ENCODE measurements at regions not wholly inside any gene's neighbourhood (a gene's known extent, or its start where the extent isn't known, plus 50 kb on each side); places are given as distances from the start of the nearest gene placed in this dataset.

DNA sequence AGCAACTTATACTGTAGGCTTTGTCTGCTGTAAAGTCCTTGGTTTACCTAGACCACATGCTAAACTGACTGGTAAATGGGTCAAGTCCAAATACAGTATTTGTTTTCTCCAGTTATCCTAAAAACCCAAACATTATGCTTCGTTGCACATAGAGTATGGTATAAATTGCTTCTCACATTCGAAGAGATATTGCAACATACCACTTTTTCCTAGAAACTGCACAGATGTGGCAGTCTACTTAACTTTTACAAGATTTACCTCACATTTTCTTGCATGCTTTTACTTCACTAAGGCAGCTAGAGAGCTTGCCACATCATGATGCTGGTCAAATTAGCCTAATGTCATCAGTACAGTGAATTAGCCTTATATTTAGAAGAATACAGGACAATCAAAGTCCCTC is 66.0 kb upstream of the SCN7A start:
- TF ChIP-seq, protein P1, sequence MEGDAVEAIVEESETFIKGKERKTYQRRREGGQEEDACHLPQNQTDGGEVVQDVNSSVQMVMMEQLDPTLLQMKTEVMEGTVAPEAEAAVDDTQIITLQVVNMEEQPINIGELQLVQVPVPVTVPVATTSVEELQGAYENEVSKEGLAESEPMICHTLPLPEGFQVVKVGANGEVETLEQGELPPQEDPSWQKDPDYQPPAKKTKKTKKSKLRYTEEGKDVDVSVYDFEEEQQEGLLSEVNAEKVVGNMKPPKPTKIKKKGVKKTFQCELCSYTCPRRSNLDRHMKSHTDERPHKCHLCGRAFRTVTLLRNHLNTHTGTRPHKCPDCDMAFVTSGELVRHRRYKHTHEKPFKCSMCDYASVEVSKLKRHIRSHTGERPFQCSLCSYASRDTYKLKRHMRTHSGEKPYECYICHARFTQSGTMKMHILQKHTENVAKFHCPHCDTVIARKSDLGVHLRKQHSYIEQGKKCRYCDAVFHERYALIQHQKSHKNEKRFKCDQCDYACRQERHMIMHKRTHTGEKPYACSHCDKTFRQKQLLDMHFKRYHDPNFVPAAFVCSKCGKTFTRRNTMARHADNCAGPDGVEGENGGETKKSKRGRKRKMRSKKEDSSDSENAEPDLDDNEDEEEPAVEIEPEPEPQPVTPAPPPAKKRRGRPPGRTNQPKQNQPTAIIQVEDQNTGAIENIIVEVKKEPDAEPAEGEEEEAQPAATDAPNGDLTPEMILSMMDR (conservative IDR thresholded peaks at IDR 0.05; ENCODE audit: low read length), result no peak
- TF ChIP-seq EZH2phosphoT487 (IDR thresholded peaks at IDR 0.05; ENCODE audit: borderline replicate concordance, low read depth, low read length), result no peak
- BruUV-seq (replicated peaks), result no TSS peak
- no peaks in the 10 kb centered on the region for H3K36me3 ChIP-seq (ENCODE audit: insufficient read depth, low read length)
- no peak overlapping the region for H3K4me3 ChIP-seq (ENCODE audit: low read depth, low read length, poor library complexity, severe bottlenecking)
- ChIA-PET CTCF (ENCODE audit: unreplicated experiment) (no interaction called here), POLR2A (no interaction called here)
- no peaks in the 10 kb centered on the region for H3K79me2 ChIP-seq (ENCODE audit: insufficient read depth, low read depth, low read length)
- no peaks in the 10 kb centered on the region for H3K9me3 ChIP-seq (ENCODE audit: low read length)
- no peaks in the 10 kb centered on the region for H4K20me1 ChIP-seq (ENCODE audit: insufficient read depth, low read length)
- DNase-seq (ENCODE audit: low spot score), result no peak
- intact Hi-C loops (cut with micrococcal nuclease; ENCODE audit: unreplicated experiment), result no loop called here
- no peak overlapping the region for H2AFZ ChIP-seq (ENCODE audit: low read length)
- no peaks in the 10 kb centered on the region for H3K9me2 ChIP-seq (ENCODE audit: insufficient read depth, low read length)
- no peaks in the 10 kb centered on the region for H3K4me1 ChIP-seq (ENCODE audit: insufficient read depth, low read length, poor library complexity, severe bottlenecking)
- no peak overlapping the region for H3K4me2 ChIP-seq (ENCODE audit: low read length)
- H3K27ac ChIP-seq (ENCODE audit: low read depth, low read length, poor library complexity, severe bottlenecking), result no peak overlapping the region

DNA sequence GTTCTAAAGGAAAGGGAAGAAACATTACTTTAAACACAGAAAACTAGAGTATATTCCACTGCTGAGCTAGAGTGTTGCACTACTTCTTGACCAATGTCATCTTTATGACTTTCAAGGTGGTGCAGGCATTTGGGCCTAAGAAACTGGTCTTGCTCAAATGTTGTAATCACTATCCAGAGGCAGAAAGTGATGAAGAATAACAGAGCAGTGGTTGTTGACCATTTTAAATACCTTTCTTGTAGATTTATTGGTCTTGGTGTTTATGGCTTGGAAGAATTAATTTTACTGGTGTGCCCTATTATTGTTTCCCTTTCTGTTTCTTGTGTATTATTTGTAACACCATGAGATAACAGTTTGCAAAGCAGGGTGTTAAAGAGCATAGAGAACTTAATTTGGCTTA is 56.9 kb upstream of the SCN7A start:
- no peak overlapping the region for H3K4me3 ChIP-seq (ENCODE audit: low read depth, low read length, poor library complexity, severe bottlenecking)
- no peaks in the 10 kb centered on the region for H4K20me1 ChIP-seq (ENCODE audit: insufficient read depth, low read length)
- no peak overlapping the region for H2AFZ ChIP-seq (ENCODE audit: low read length)
- CTCF ChIA-PET (ENCODE audit: unreplicated experiment), result no interaction called here
- H3K4me1 ChIP-seq (ENCODE audit: insufficient read depth, low read length, poor library complexity, severe bottlenecking), result no peaks in the 10 kb centered on the region
- no peaks in the 10 kb centered on the region for H3K9me3 ChIP-seq (ENCODE audit: low read length)
- no peaks in the 10 kb centered on the region for H3K79me2 ChIP-seq (ENCODE audit: insufficient read depth, low read depth, low read length)
- no TSS peak for BruUV-seq (replicated peaks)
- no peak for DNase-seq (ENCODE audit: low spot score)
- no peak overlapping the region for H3K27ac ChIP-seq (ENCODE audit: low read depth, low read length, poor library complexity, severe bottlenecking)
- POLR2A ChIA-PET, result no interaction called here
- no peaks in the 10 kb centered on the region for H3K36me3 ChIP-seq (ENCODE audit: insufficient read depth, low read length)
- no peaks in the 10 kb centered on the region for H3K9me2 ChIP-seq (ENCODE audit: insufficient read depth, low read length)
- TF ChIP-seq, protein P1 (conservative IDR thresholded peaks at IDR 0.05; ENCODE audit: low read length), result no peak
- TF ChIP-seq EZH2phosphoT487 (IDR thresholded peaks at IDR 0.05; ENCODE audit: borderline replicate concordance, low read depth, low read length), result no peak
- no peak overlapping the region for H3K4me2 ChIP-seq (ENCODE audit: low read length)
- intact Hi-C loops (cut with micrococcal nuclease; ENCODE audit: unreplicated experiment), result no loop called here

DNA sequence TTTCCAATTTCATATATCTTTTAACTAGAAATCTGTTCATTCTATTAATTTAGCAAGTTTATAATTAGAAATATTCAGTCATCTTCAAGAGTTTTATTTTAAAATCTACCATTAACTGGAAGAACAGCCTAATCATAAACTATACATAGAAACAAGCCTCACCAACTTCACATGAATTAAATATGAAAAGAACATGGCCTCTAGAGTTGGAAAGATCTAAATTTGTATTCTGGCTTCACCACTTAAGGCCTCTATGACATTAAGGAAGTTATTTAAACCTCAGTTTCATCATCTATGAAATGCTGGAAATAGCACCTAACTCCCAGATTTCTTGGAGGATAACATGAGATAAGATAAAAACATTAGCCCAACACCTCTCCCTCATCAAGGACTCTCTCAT is 51.4 kb upstream of the SCN7A start:
- H3K79me2 ChIP-seq (ENCODE audit: insufficient read depth, low read depth, low read length), result no peaks in the 10 kb centered on the region

More for the DNA sequence above, 51.4 kb upstream of the SCN7A start:
- Histone ChIP-seq H3K4me1 (ENCODE audit: insufficient read depth, low read length, poor library complexity, severe bottlenecking) (no peaks in the 10 kb centered on the region), H3K36me3 (ENCODE audit: insufficient read depth, low read length) (no peaks in the 10 kb centered on the region), H2AFZ (ENCODE audit: low read length) (no peak overlapping the region), H3K9me2 (ENCODE audit: insufficient read depth, low read length) (no peaks in the 10 kb centered on the region), H4K20me1 (ENCODE audit: insufficient read depth, low read length) (no peaks in the 10 kb centered on the region), H3K4me2 (ENCODE audit: low read length) (no peak overlapping the region), H3K9me3 (ENCODE audit: low read length) (no peaks in the 10 kb centered on the region), H3K4me3 (ENCODE audit: low read depth, low read length, poor library complexity, severe bottlenecking) (no peak overlapping the region), H3K27ac (ENCODE audit: low read depth, low read length, poor library complexity, severe bottlenecking) (no peak overlapping the region)
- intact Hi-C loops (cut with micrococcal nuclease; ENCODE audit: unreplicated experiment), result no loop called here
- BruUV-seq (replicated peaks), result no TSS peak
- ChIA-PET POLR2A (no interaction called here), CTCF (ENCODE audit: unreplicated experiment) (no interaction called here)
- TF ChIP-seq EZH2phosphoT487 (IDR thresholded peaks at IDR 0.05; ENCODE audit: borderline replicate concordance, low read depth, low read length), result no peak
- TF ChIP-seq, protein P1 (conservative IDR thresholded peaks at IDR 0.05; ENCODE audit: low read length), result no peak
- no peak for DNase-seq (ENCODE audit: low spot score)
